Common myeloid progenitor, CD34-positive (primary cell): ENCODE measurements at regions not wholly inside any gene's neighbourhood (a gene's known extent, or its start where the extent isn't known, plus 50 kb on each side); places are given as distances from the start of the nearest gene placed in this dataset.

Experiments
- CTCF ChIA-PET: fragments of 350-600 bp; sonication (Branson Sonifier 250); formaldehyde crosslinking; loops from one replicate; lab custom pipeline; 2021; ENCODE audit warnings: antibody characterized with exemption; lab: Charles Lee
- POLR2A ChIA-PET: fragments of 350-600 bp; sonication (Branson Sonifier 250); formaldehyde crosslinking; loops from one replicate; lab custom pipeline; 2021; ENCODE audit warnings: antibody characterized with exemption; lab: Charles Lee
- DNase-seq, 3 donors: peaks; one replicate each; pipeline versions ENCODE4 v3.0.0 to v3.0.0-alpha.2; 2013
- H3K27ac ChIP-seq, 2 experiments: 1 replicate in 1 of 2; 2 replicates in 1 of 2; pipeline ENCODE4 v1.7.0; 2013; ENCODE audit warnings: inconsistent platforms in 2 of 2, low read length in 2 of 2, mild to moderate bottlenecking in 2 of 2, low read depth in 1 of 2, moderate library complexity in 1 of 2; ENCODE audit not compliant: severe bottlenecking in 2 of 2, insufficient read depth in 1 of 2, poor library complexity in 1 of 2
- H3K27me3 ChIP-seq, 5 experiments: replicated peaks in 2 of 5; 1 replicate in 3 of 5; 2 replicates in 2 of 5; pipeline versions ENCODE4 v1.6.1 to v1.7.0; 2013; ENCODE audit warnings: low read length in 4 of 5, mild to moderate bottlenecking in 2 of 5, moderate library complexity in 2 of 5, inconsistent platforms in 1 of 5; ENCODE audit not compliant: insufficient read depth in 5 of 5, control insufficient read depth in 4 of 5
- H3K36me3 ChIP-seq, 4 experiments: 1 replicate in 2 of 4; 2 replicates in 2 of 4; pipeline versions ENCODE4 v1.6.1 to v1.7.0; 2013; ENCODE audit warnings: low read length in 3 of 4, control low read depth in 1 of 4, mild to moderate bottlenecking in 1 of 4; ENCODE audit not compliant: control insufficient read depth in 4 of 4, insufficient read depth in 4 of 4
- H3K4me1 ChIP-seq, 4 experiments: 1 replicate in 3 of 4; 2 replicates in 1 of 4; pipeline versions ENCODE4 v1.6.1 to v1.7.1; 2013; ENCODE audit warnings: low read length in 3 of 4, mild to moderate bottlenecking in 3 of 4, control low read depth in 1 of 4, inconsistent platforms in 1 of 4, moderate library complexity in 1 of 4; ENCODE audit not compliant: control insufficient read depth in 4 of 4, insufficient read depth in 4 of 4; ENCODE audit errors: control extremely low read depth in 1 of 4
- H3K4me3 ChIP-seq, 7 experiments: 1 replicate in 4 of 7; 2 replicates in 3 of 7; pipeline versions ENCODE4 v1.5.1 to v1.7.0; 2013; ENCODE audit warnings: mild to moderate bottlenecking in 7 of 7, low read length in 6 of 7, moderate library complexity in 6 of 7, inconsistent platforms in 2 of 7, low read depth in 2 of 7, control low read depth in 1 of 7; ENCODE audit not compliant: insufficient read depth in 4 of 7, control insufficient read depth in 1 of 7; ENCODE audit errors: extremely low read depth in 1 of 7
- H3K9me3 ChIP-seq, 5 experiments: 1 replicate in 4 of 5; 2 replicates in 1 of 5; pipeline versions ENCODE4 v1.6.1 to v1.7.1; 2013; ENCODE audit warnings: low read length in 4 of 5, mild to moderate bottlenecking in 2 of 5, inconsistent platforms in 1 of 5, low read depth in 1 of 5, moderate library complexity in 1 of 5; ENCODE audit not compliant: control insufficient read depth in 4 of 5, insufficient read depth in 2 of 5; ENCODE audit errors: control extremely low read depth in 1 of 5
- WGBS: methylation state at CpG from one replicate; pipeline ENCODE4 v1.1.5; 2013; ENCODE audit not compliant: insufficient coverage; 5-methylcytosine and 5-hydroxymethylcytosine counted together

DNA sequence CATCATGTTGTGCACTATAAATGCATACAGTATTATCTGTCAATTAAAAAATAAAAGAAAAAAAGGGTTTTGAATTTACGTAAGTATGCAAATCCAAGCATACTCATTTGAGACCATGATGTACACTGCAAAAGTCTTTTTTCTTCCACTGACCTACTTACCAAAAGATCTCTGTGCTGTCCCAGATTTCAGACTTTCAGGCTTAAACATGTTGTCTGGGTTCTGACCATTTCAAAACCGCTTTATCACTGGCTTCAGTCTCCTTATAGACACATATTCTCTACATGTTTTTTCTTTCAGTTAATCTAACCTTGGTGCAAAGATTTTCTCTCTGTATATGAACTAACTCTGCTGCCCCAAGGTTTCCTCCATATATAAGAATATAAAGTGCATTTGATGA lies 58.6 kb upstream of the CXCL8 start:
- 50% methylated on average over 2 of the region's 2 CpGs for WGBS
- no peaks in the 10 kb centered on the region for H3K36me3 ChIP-seq
- no peak overlapping the region for H3K27ac ChIP-seq
- no peaks in the 10 kb centered on the region for H3K9me3 ChIP-seq
- CTCF ChIA-PET = no interaction called here
- H3K4me1 ChIP-seq = peaks cover 0 to 4% (median 1%) of the 10 kb centered on the region in 4 experiments
- POLR2A ChIA-PET = interaction anchor here (0.7 kb wide), 1 partner anchor 892 kb away, joined by 3 read pairs; no protein-coding TSS in a partner anchor
- DNase-seq = no peak
- no peaks in the 10 kb centered on the region for H3K27me3 ChIP-seq
- no peak overlapping the region for H3K4me3 ChIP-seq

DNA sequence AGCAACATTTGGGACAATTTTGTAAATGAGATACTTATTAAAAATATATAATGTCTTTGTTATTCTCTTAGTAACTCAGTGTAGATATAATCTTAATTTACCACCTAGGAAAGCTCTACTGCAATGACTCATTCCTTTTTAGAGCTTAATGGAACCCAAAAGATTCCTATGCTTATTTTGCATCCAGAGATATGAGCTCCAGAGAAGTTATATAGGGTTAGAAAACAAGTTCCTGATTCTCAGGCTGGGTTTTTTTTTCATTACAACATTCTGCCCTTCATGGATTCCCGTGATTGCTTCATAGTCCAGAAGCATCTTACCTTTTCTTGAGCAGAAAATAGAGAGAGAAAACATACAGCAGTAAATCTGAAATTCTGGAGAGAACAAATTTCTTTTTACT lies 57.9 kb upstream of the CXCL8 start:
- POLR2A ChIA-PET = interaction anchor here (0.7 kb wide), 1 partner anchor 891 kb away, joined by 3 read pairs; no protein-coding TSS in a partner anchor
- Histone ChIP-seq H3K4me3 (no peak overlapping the region), H3K27me3 (no peaks in the 10 kb centered on the region), H3K36me3 (no peaks in the 10 kb centered on the region), H3K4me1 (peaks cover 0 to 4% (median 1%) of the 10 kb centered on the region in 4 experiments), H3K9me3 (no peaks in the 10 kb centered on the region), H3K27ac (no peak overlapping the region)
- DNase-seq = no peak
- CTCF ChIA-PET = no interaction called here
- WGBS = no CpG with 5 or more reads among the region's 1 CpG

DNA sequence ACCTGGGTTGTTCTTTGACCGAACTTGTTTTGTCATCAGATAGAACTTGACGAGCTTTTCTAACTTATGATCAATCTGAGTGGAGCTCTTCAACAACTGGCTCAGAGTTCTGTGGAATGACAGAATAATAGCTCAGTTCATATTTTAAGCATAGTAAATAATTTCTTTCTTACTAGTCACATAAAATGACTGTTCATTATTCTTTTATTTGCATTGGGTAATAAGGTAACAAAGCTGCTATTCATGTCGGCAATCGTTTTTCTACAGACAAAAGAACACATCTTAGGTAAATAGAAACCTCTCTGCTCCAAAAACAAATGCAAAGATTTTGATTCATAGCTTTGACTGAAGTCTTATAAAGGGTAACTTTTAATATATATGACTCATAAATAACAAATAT lies 57.3 kb upstream of the CXCL8 start:
- Histone ChIP-seq H3K4me3 (no peak overlapping the region), H3K36me3 (no peaks in the 10 kb centered on the region), H3K4me1 (peaks cover 0 to 4% (median 1%) of the 10 kb centered on the region in 4 experiments), H3K9me3 (no peaks in the 10 kb centered on the region), H3K27ac (no peak overlapping the region), H3K27me3 (no peaks in the 10 kb centered on the region)
- ChIA-PET CTCF (no interaction called here), POLR2A (no interaction called here)
- no peak for DNase-seq
- WGBS = no CpG with 5 or more reads among the region's 4 CpGs

DNA sequence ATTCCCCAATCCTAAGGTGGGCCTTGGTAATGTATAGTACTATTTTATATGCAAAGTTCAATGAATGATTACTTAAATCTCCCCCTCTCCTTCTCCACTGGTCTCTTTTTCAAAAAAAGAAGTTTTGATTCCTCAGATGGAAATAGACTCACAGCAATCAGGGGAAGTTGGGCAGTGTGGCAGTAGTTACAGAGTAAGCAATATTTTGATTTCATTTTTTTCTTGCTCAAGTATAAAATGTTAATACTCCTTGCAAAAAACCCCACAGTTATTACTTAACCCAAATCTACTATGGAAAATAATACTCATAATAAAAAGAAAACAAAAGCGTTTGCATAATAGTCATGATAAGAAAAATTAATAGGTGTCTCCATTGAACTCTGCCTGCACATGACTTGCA lies 56.9 kb upstream of the CXCL8 start:
- no peaks in the 10 kb centered on the region for H3K9me3 ChIP-seq
- POLR2A ChIA-PET = no interaction called here
- H3K27me3 ChIP-seq = no peaks in the 10 kb centered on the region
- H3K4me3 ChIP-seq = no peak overlapping the region
- no peak overlapping the region for H3K27ac ChIP-seq
- WGBS = no CpG with 5 or more reads among the region's 1 CpG
- peaks cover 0 to 4% (median 1%) of the 10 kb centered on the region in 4 experiments for H3K4me1 ChIP-seq
- no peaks in the 10 kb centered on the region for H3K36me3 ChIP-seq
- no peak for DNase-seq
- CTCF ChIA-PET = interaction anchor here (2.1 kb wide), 1 partner anchor 8 kb away, joined by 6 read pairs; no protein-coding TSS in a partner anchor

DNA sequence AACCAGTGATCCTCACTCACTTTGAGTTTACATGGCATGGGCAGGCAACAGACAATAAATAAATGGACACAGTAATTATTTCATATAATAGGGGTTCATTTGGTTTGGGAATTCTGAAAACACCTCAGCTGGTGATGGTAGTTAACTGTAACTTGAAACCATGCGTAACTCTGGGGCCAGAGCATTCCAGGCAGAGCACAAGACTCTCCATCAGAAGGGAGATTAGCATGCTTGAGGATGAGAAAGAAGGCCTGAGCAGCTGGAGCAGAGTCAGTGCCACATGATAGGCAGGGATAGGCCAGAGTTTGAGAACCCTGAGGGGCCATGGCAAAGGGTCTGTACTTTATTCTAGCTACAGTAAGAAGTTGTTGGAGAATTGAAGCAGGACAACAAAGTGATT lies 56.3 kb upstream of the CXCL8 start:
- CTCF ChIA-PET = interaction anchor here (2.1 kb wide), 1 partner anchor 8 kb away, joined by 6 read pairs; no protein-coding TSS in a partner anchor

DNA sequence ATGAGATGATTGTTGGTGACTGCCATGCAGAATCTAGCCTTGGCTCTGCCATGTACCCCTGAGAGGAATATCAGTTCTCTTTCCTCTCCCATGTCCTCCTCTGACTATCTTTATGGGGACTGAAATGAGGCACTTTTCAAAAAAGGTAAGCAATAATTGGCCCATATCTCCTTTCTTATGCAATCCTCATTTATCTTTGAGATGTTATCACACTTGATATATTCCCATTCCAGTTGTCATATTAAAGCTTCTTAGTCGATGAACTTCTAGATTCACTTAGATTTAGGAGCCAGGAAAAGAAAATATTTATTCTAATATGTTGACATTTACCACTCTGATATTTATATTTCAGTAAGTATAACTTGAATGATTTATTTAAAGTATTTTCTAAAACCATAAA lies 55.3 kb upstream of the CXCL8 start:
- ChIA-PET POLR2A (no interaction called here), CTCF (interaction anchor here (0.8 to 2.1 kb wide), 2 partner anchors 9 to 413 kb away, joined by 3 to 6 read pairs; no protein-coding TSS in a partner anchor)
- Histone ChIP-seq H3K9me3 (no peaks in the 10 kb centered on the region), H3K4me1 (no peaks in the 10 kb centered on the region), H3K4me3 (no peak overlapping the region), H3K36me3 (no peaks in the 10 kb centered on the region), H3K27me3 (no peaks in the 10 kb centered on the region), H3K27ac (no peak overlapping the region)
- DNase-seq = no peak
- WGBS = no CpG with 5 or more reads among the region's 1 CpG

More for the DNA sequence above, 56.3 kb upstream of the CXCL8 start:
- H3K27me3 ChIP-seq = no peaks in the 10 kb centered on the region
- WGBS = 0% methylated on average over 1 of the region's 1 CpG
- no peaks in the 10 kb centered on the region for H3K36me3 ChIP-seq
- no peak overlapping the region for H3K27ac ChIP-seq
- POLR2A ChIA-PET = no interaction called here
- DNase-seq = no peak
- peaks cover 0 to 4% (median 1%) of the 10 kb centered on the region in 4 experiments for H3K4me1 ChIP-seq
- no peaks in the 10 kb centered on the region for H3K9me3 ChIP-seq
- no peak overlapping the region for H3K4me3 ChIP-seq

DNA sequence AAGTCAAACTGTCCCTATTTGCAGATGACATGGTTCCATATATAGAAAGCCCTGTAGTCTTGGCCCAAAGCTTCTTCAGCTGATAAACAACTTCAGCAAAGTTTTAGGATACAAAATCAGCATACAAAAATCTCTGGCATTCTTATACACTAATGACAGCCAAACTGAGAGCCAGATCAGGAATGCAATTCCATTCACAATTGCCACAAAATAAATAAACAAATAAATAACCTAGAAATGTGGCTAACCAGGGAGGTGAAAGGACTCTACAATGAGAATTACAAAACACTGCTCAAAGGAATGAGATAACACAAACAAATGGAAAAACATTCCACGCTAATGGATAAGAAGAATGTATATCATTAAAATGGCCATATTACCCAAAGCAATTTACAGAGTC lies 52.9 kb upstream of the CXCL8 start:
- DNase-seq = no peak
- Histone ChIP-seq H3K27ac (no peak overlapping the region), H3K27me3 (no peaks in the 10 kb centered on the region), H3K4me3 (no peak overlapping the region), H3K36me3 (no peaks in the 10 kb centered on the region), H3K9me3 (no peaks in the 10 kb centered on the region), H3K4me1 (no peaks in the 10 kb centered on the region)
- POLR2A ChIA-PET = no interaction called here
- CTCF ChIA-PET = interaction anchor here (1.8 to 2.6 kb wide), 2 partner anchors 11 to 14 kb away, joined by 4 to 7 read pairs; no protein-coding TSS in a partner anchor
- no CpG with 5 or more reads among the region's 1 CpG for WGBS
